ENCODE measurements at regions not wholly inside any gene's neighbourhood (a gene's known extent, or its start where the extent isn't known, plus 50 kb on each side); places are given as distances from the start of the nearest gene placed in this dataset.

GRCh38 chr18:24658302-24658701 is 197.9 kb downstream of the HRH4 start:
- TF ChIP-seq EP300 (IDR thresholded peaks at IDR 0.05) (no peak), CTCF (IDR thresholded peaks at IDR 0.05) (no peak), POLR2A (IDR thresholded peaks at IDR 0.05) (no peak), POLR2AphosphoS5 (IDR thresholded peaks at IDR 0.05) (no peak)
